Inferior parietal cortex (tissue), 1 donor: ENCODE measurements at regions not wholly inside any gene's neighbourhood (a gene's known extent, or its start where the extent isn't known, plus 50 kb on each side); places are given as distances from the start of the nearest gene placed in this dataset.
"Not testable (repeated sequence)": the region's sequence is repeated elsewhere in the genome, so short reads cannot be mapped to it uniquely, and the experiment has no call there.

Experiments used
- DNase-seq: peaks from one replicate; pipeline ENCODE4 v3.0.0-alpha.2; 2016; ENCODE audit errors: extremely low spot score

- DNase-seq: no peak
These were observed 171.8 kb upstream of the KRR1 start for GRCh38 chr12:75683220-75683619.

GRCh38 chr12:75677522-75677921 lies 166.1 kb upstream of the KRR1 start:
- DNase-seq: no peak

GRCh38 chr12:75674393-75674792 lies 163.0 kb upstream of the KRR1 start:
- no peak for DNase-seq

- DNase-seq: no peak
These were observed 160.8 kb upstream of the KRR1 start for GRCh38 chr12:75672200-75672599.

GRCh38 chr12:75670216-75670615 lies 158.8 kb upstream of the KRR1 start:
- no peak for DNase-seq

- DNase-seq: peak; percentile 62
These were observed 155.5 kb upstream of the KRR1 start for GRCh38 chr12:75666939-75667334.

- DNase-seq: no peak
These were observed 154.9 kb upstream of the KRR1 start for GRCh38 chr12:75666126-75666938.

GRCh38 chr12:75665216-75665615 lies 153.8 kb upstream of the KRR1 start:
- no peak for DNase-seq

- DNase-seq: no peak
These were observed 151.2 kb upstream of the KRR1 start for GRCh38 chr12:75662511-75663159.

GRCh38 chr12:75661908-75662307 lies 150.5 kb upstream of the KRR1 start:
- no peak for DNase-seq

- DNase-seq: no peak
These were observed 149.5 kb upstream of the KRR1 start for GRCh38 chr12:75660805-75661404.

GRCh38 chr12:75660107-75660530 lies 148.7 kb upstream of the KRR1 start:
- DNase-seq: no peak

GRCh38 chr12:75658901-75659823 lies 147.8 kb upstream of the KRR1 start:
- DNase-seq: peak; percentile 51

GRCh38 chr12:75658286-75658685 lies 146.9 kb upstream of the KRR1 start:
- no peak for DNase-seq

GRCh38 chr12:75657831-75658230 lies 146.4 kb upstream of the KRR1 start:
- no peak for DNase-seq

- not testable (repeated sequence) for DNase-seq
These were observed 145.9 kb upstream of the KRR1 start for GRCh38 chr12:75657354-75657753.

GRCh38 chr12:75656648-75657047 lies 145.2 kb upstream of the KRR1 start:
- no peak for DNase-seq

- no peak for DNase-seq
These were observed 144.8 kb upstream of the KRR1 start for GRCh38 chr12:75656210-75656609.

GRCh38 chr12:75655315-75655806 lies 144.0 kb upstream of the KRR1 start:
- no peak for DNase-seq

- no peak for DNase-seq
These were observed 139.9 kb upstream of the KRR1 start for GRCh38 chr12:75651342-75651695.

GRCh38 chr12:75650595-75651341 lies 139.4 kb upstream of the KRR1 start:
- DNase-seq: no peak
